ENCODE measurements at regions not wholly inside any gene's neighbourhood (a gene's known extent, or its start where the extent isn't known, plus 50 kb on each side); places are given as distances from the start of the nearest gene placed in this dataset.

DNA sequence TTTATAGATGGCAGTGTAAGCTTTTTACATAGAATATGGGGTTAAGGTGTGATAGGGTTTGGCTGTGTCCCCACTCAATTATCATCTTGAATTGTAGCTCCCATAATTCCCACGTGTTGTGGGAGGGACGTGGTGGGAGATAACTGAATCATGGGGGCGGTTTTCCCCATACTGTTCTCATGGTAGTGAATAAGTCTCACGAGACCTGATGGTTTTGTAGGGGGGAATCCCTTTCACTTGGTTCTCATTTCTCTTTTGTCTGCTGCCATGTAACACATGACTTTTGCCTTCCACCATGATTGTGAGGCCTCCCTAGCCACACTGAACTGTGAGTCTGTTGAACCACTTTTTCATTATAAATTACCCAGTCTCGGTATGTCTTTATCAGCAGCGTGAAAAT lies 290.3 kb upstream of the B3GALT2 start:
- no peak overlapping the region for H2AFZ ChIP-seq (ENCODE audit: low read depth, low read length)
- no peaks in the 10 kb centered on the region for H3K36me3 ChIP-seq (ENCODE audit: insufficient read depth, low read length)
- no peak overlapping the region for H3K4me3 ChIP-seq (ENCODE audit: low read depth in 1 of 2, low read length in 2 of 2)
- no peak overlapping the region for H3K27ac ChIP-seq (ENCODE audit: low read length)
- H3K4me1 ChIP-seq (ENCODE audit: insufficient read depth, low read length), result no peaks in the 10 kb centered on the region
- TF ChIP-seq, protein P1, sequence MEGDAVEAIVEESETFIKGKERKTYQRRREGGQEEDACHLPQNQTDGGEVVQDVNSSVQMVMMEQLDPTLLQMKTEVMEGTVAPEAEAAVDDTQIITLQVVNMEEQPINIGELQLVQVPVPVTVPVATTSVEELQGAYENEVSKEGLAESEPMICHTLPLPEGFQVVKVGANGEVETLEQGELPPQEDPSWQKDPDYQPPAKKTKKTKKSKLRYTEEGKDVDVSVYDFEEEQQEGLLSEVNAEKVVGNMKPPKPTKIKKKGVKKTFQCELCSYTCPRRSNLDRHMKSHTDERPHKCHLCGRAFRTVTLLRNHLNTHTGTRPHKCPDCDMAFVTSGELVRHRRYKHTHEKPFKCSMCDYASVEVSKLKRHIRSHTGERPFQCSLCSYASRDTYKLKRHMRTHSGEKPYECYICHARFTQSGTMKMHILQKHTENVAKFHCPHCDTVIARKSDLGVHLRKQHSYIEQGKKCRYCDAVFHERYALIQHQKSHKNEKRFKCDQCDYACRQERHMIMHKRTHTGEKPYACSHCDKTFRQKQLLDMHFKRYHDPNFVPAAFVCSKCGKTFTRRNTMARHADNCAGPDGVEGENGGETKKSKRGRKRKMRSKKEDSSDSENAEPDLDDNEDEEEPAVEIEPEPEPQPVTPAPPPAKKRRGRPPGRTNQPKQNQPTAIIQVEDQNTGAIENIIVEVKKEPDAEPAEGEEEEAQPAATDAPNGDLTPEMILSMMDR (IDR thresholded peaks at IDR 0.05; ENCODE audit: borderline replicate concordance, extremely low read depth, low read length, poor library complexity, severe bottlenecking), result no peak
- TF ChIP-seq EZH2 (IDR thresholded peaks at IDR 0.05; ENCODE audit: borderline replicate concordance, low read depth, low read length, severe bottlenecking), result no peak
- no peak for ATAC-seq (ENCODE audit: insufficient read depth, low read depth)
- H3K79me2 ChIP-seq (ENCODE audit: insufficient read depth, low read length), result no peaks in the 10 kb centered on the region
- no peak overlapping the region for H3K4me2 ChIP-seq (ENCODE audit: insufficient read depth, low read length)
- H3K9me3 ChIP-seq (ENCODE audit: insufficient read depth, low read length, severe bottlenecking), result no peaks in the 10 kb centered on the region
- H3K9ac ChIP-seq (ENCODE audit: low read depth, low read length), result no peak overlapping the region
- no peaks in the 10 kb centered on the region for H4K20me1 ChIP-seq (ENCODE audit: insufficient read depth, low read length)
- DNase-seq, result no peak
- H3K27me3 ChIP-seq (ENCODE audit: insufficient read depth, low read length, poor library complexity), result peaks cover 4% of the 10 kb centered on the region

DNA sequence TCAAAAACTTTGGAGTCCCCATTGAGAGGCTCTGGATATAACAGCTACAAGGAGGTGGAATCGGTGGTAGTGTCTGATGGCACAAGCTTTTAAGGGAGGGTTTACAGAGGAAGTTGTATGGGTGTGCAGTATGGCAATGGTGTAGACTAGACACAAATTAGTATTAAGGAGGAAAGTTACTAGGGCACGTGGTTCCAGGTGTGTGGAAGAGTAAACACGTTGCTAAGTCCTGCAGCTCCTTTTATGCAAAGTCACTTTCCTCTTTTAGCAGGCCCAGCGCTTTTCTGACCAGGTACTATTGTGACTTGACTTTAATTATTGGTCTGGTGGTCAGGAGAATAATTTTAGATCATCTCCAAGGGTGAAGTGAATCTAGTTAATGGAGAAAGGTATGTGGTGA lies 287.5 kb upstream of the B3GALT2 start:
- no peak for ATAC-seq (ENCODE audit: insufficient read depth, low read depth)
- Histone ChIP-seq H3K4me3 (ENCODE audit: low read depth in 1 of 2, low read length in 2 of 2) (no peak overlapping the region), H2AFZ (ENCODE audit: low read depth, low read length) (no peak overlapping the region), H3K36me3 (ENCODE audit: insufficient read depth, low read length) (no peaks in the 10 kb centered on the region), H4K20me1 (ENCODE audit: insufficient read depth, low read length) (no peaks in the 10 kb centered on the region), H3K27me3 (ENCODE audit: insufficient read depth, low read length, poor library complexity) (no peaks in the 10 kb centered on the region), H3K9me3 (ENCODE audit: insufficient read depth, low read length, severe bottlenecking) (no peaks in the 10 kb centered on the region), H3K4me2 (ENCODE audit: insufficient read depth, low read length) (no peak overlapping the region), H3K27ac (ENCODE audit: low read length) (no peak overlapping the region), H3K79me2 (ENCODE audit: insufficient read depth, low read length) (no peaks in the 10 kb centered on the region), H3K4me1 (ENCODE audit: insufficient read depth, low read length) (no peaks in the 10 kb centered on the region), H3K9ac (ENCODE audit: low read depth, low read length) (no peak overlapping the region)
- TF ChIP-seq EZH2 (IDR thresholded peaks at IDR 0.05; ENCODE audit: borderline replicate concordance, low read depth, low read length, severe bottlenecking), result no peak
- TF ChIP-seq, protein P1 (IDR thresholded peaks at IDR 0.05; ENCODE audit: borderline replicate concordance, extremely low read depth, low read length, poor library complexity, severe bottlenecking), result no peak
- no peak for DNase-seq

DNA sequence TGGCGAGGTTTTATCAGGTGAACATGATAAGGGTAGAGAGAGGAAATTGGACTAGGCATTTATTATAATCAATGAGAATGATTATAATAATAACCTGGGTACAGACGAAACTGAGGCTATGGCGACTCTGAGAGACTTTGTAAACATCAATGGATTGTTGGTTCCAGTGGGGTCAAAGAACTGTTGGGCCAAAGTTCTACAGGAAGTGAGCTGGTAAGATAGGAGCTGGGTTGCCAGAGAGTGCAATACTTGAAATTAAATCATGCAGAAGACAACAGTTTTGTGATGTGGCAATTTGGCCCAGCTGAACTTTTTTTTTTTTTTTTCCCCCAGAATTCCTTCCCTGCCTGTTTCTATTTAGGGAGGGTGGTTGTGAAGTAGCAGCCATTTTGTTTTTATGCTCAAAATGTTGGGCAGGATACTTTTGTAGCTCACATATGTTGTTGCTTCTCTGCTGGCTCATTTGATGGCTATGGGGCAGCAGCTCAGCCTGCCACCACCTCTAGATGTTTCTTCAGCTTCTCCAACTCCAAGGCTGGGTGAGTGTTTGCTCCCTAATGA lies 286.5 kb upstream of the B3GALT2 start:
- ATAC-seq (ENCODE audit: insufficient read depth, low read depth), result no peak
- H3K27ac ChIP-seq (ENCODE audit: low read length), result no peak overlapping the region

More for the DNA sequence above, 286.5 kb upstream of the B3GALT2 start:
- H2AFZ ChIP-seq (ENCODE audit: low read depth, low read length), result no peak overlapping the region
- H3K9ac ChIP-seq (ENCODE audit: low read depth, low read length), result no peak overlapping the region
- DNase-seq, result no peak
- no peaks in the 10 kb centered on the region for H4K20me1 ChIP-seq (ENCODE audit: insufficient read depth, low read length)
- H3K4me1 ChIP-seq (ENCODE audit: insufficient read depth, low read length), result no peaks in the 10 kb centered on the region
- no peaks in the 10 kb centered on the region for H3K79me2 ChIP-seq (ENCODE audit: insufficient read depth, low read length)
- H3K36me3 ChIP-seq (ENCODE audit: insufficient read depth, low read length), result no peaks in the 10 kb centered on the region
- no peak overlapping the region for H3K4me2 ChIP-seq (ENCODE audit: insufficient read depth, low read length)
- H3K9me3 ChIP-seq (ENCODE audit: insufficient read depth, low read length, severe bottlenecking), result no peaks in the 10 kb centered on the region
- H3K27me3 ChIP-seq (ENCODE audit: insufficient read depth, low read length, poor library complexity), result no peaks in the 10 kb centered on the region
- TF ChIP-seq, protein P1 (IDR thresholded peaks at IDR 0.05; ENCODE audit: borderline replicate concordance, extremely low read depth, low read length, poor library complexity, severe bottlenecking), result no peak
- no peak for TF ChIP-seq EZH2 (IDR thresholded peaks at IDR 0.05; ENCODE audit: borderline replicate concordance, low read depth, low read length, severe bottlenecking)
- H3K4me3 ChIP-seq (ENCODE audit: low read depth in 1 of 2, low read length in 2 of 2), result no peak overlapping the region
